ENCODE measurements at regions not wholly inside any gene's neighbourhood (a gene's known extent, or its start where the extent isn't known, plus 50 kb on each side); places are given as distances from the start of the nearest gene placed in this dataset.

DNA sequence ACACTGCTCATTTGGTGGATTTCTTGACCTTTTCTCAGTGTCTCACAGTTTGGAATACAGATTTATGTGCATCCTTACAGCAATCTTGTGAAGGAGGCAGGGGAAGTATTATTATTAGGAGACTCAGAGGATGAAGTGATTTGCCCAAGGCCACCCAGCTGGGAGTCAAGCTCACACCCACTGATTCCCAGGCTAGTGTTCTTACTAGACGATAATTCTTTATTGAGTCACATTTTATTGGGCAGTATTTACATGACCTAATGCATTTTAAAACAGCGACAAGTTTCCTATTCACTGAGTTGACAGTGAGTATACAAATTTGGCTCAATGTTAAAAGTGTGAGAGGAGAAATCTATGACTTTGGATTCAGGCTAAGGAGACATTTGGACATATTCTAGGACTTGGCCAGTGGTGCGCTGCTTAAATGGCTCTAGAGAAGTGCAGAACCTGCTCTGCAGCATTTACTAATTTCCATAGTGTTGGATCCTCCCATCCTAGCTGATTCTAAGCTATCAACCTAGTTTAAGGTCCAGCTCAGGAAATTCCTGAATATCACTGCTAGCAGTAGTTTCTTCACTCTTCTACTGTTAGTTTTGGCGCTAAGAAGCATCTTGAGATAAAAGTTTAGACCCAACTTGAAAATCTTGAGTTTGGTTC, 199.3 kb downstream of the MTX2 start:
- TF ChIP-seq CTCF (IDR thresholded peaks at IDR 0.05 in 4 of 5, conservative IDR thresholded peaks at IDR 0.05 in 1 of 5) = no peak
- TF ChIP-seq POLR2A (IDR thresholded peaks at IDR 0.05) = no peak
